Body of pancreas (tissue), 4 donors: ENCODE measurements at regions not wholly inside any gene's neighbourhood (a gene's known extent, or its start where the extent isn't known, plus 50 kb on each side); places are given as distances from the start of the nearest gene placed in this dataset.
"Not testable (repeated sequence)": the region's sequence is repeated elsewhere in the genome, so short reads cannot be mapped to it uniquely, and the experiment has no call there.

Experiments used
- ATAC-seq: fragments of 150-250 bp; one replicate; pipeline ENCODE4 v1.9.1; 2016
- DNase-seq, 4 donors: peaks; one replicate each; pipeline ENCODE4 v3.0.0-alpha.2; 2019
- H3K27ac ChIP-seq, 4 donors: fragments of 200-600 bp; sonication (generic); 1 replicate in 3 of 4; 2 replicates in 1 of 4; pipeline versions ENCODE4 v1.5.1 to v1.6.1; 2016 to 2019; ENCODE audit warnings: mild to moderate bottlenecking in 1 of 4, mixed read lengths in 1 of 4, moderate library complexity in 1 of 4
- H3K27me3 ChIP-seq, 2 donors: fragments of 200-600 bp; sonication (generic); one replicate each; pipeline ENCODE4 v1.6.0; 2016; ENCODE audit warnings: mild to moderate bottlenecking in 1 of 2
- H3K36me3 ChIP-seq, 2 donors: fragments of 200-600 bp; sonication (generic); replicated peaks in 1 of 2; 2 replicates each; pipeline ENCODE4 v1.5.1; 2016; ENCODE audit warnings: low read depth in 2 of 2; ENCODE audit not compliant: insufficient read depth in 1 of 2
- H3K4me1 ChIP-seq: fragments of 200-600 bp; sonication (generic); one replicate; pipeline ENCODE4 v1.6.0; 2016
- H3K4me3 ChIP-seq, 2 donors: fragments of 200-600 bp; sonication (generic); 1 replicate in 1 of 2; 2 replicates in 1 of 2; pipeline ENCODE4 v1.5.1; 2016 to 2019
- H3K9me3 ChIP-seq, 3 donors: fragments of 200-600 bp; sonication (generic); 1 replicate in 2 of 3; 2 replicates in 1 of 3; pipeline ENCODE4 v1.5.1; 2016
- POLR2A ChIP-seq, 3 donors: fragments of 450-650 bp; IDR thresholded peaks; one replicate each; pipeline ENCODE4 v1.6.1; 2016; ENCODE audit warnings: antibody characterized with exemption in 3 of 3, mild to moderate bottlenecking in 2 of 3
- WGBS, 2 donors: methylation state at CpG; one replicate each; pipeline ENCODE4 v1.1.5; 2017; 5-methylcytosine and 5-hydroxymethylcytosine counted together
- intact Hi-C: fragments of 100-400 bp; cut with DNase I; formaldehyde crosslinking; loops from one replicate; pipeline ENCODE4 v1.15.1; 2023
- TF ChIP-seq, protein P1 (sequence below), 7 experiments: fragments of 450-650 bp in 4 of 7; fragments of 200-600 bp in 3 of 7; sonication (generic) in 3 of 7; IDR thresholded peaks; one replicate each; pipeline ENCODE4 v1.5.1; 2016 to 2019; ENCODE audit warnings: antibody characterized with exemption in 7 of 7

DNA sequence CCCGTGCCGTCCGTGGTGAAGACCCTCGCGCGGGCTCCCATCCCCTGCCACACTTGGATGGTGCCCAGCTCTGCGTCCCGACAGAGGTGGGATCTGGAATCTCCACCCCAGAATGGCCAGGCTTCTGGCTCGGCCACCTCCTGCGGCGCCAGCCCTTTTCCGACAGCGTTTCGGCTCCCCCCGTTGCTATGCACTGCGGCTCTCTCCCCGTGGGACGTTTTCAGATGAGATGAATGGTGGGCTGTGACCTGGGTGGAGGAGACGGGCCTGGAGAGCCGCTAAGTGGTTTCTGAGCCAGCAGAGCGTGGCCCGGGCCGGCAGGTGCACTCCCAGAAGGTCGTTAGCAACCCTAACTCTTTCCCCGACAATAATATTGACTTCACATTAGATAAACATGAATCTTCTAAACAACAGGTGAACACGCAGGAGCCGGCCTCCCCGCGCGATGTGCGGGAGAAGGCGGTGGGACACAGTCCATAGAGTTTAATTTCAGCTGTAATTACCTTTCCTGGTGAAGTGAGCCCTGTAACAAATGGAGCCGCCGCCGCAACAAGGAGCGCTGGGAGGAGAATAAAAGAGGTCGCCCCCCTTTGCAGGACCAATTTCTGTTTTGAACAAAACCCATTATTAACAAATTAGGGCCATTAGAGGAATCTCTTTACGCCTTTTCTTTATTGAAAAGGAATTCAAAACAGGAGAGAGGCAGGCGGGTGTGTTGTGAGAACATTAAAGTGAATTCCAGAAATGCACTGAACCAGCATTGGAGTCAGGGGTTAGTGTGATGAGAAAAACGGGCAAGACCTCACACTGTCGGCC, 294.3 kb upstream of the PFKP start:
- WGBS, 2 donors: 58 to 62% methylated on average over 40 of the region's 41 CpGs

DNA sequence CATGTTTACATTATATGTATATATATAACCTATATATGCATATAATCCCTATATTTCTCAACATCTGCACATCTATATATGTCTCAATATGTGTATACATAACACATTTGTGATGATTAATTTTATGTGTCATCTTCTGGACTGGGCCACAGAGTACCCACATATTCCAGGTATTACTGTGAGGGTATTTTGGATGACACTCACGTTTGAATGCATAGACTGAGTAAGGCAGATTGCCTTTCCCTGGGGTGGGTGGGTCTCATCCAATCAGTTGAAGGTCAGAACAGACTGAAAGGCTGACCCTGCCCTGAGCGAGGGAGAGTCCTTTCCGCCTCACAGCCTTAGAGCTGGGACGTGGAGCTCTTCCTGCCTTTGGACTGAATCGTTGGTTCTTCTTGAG, 295.2 kb upstream of the PFKP start:
- H3K27me3 ChIP-seq: no peaks in the 10 kb centered on the region
- no peaks in the 10 kb centered on the region for H3K4me1 ChIP-seq
- TF ChIP-seq, protein P1, sequence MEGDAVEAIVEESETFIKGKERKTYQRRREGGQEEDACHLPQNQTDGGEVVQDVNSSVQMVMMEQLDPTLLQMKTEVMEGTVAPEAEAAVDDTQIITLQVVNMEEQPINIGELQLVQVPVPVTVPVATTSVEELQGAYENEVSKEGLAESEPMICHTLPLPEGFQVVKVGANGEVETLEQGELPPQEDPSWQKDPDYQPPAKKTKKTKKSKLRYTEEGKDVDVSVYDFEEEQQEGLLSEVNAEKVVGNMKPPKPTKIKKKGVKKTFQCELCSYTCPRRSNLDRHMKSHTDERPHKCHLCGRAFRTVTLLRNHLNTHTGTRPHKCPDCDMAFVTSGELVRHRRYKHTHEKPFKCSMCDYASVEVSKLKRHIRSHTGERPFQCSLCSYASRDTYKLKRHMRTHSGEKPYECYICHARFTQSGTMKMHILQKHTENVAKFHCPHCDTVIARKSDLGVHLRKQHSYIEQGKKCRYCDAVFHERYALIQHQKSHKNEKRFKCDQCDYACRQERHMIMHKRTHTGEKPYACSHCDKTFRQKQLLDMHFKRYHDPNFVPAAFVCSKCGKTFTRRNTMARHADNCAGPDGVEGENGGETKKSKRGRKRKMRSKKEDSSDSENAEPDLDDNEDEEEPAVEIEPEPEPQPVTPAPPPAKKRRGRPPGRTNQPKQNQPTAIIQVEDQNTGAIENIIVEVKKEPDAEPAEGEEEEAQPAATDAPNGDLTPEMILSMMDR (IDR thresholded peaks at IDR 0.05): no peak
- TF ChIP-seq POLR2A (IDR thresholded peaks at IDR 0.05): no peak
- DNase-seq (no peak), ATAC-seq (no peak)
- H3K36me3 ChIP-seq: no peaks in the 10 kb centered on the region
- intact Hi-C loops: no loop called here
- no peaks in the 10 kb centered on the region for H3K9me3 ChIP-seq
- no peak overlapping the region for H3K4me3 ChIP-seq
- 51 to 57% methylated on average over 5 of the region's 5 CpGs for WGBS, 2 donors
- H3K27ac ChIP-seq: no peak overlapping the region

More for the DNA sequence above, 294.3 kb upstream of the PFKP start:
- no peak overlapping the region for H3K4me3 ChIP-seq
- no peaks in the 10 kb centered on the region for H3K9me3 ChIP-seq
- DNase-seq: no peak
- no peak for ATAC-seq
- TF ChIP-seq, protein P1 (IDR thresholded peaks at IDR 0.05): no peak
- no peak for TF ChIP-seq POLR2A (IDR thresholded peaks at IDR 0.05)
- no peaks in the 10 kb centered on the region for H3K27me3 ChIP-seq
- intact Hi-C loops: no loop called here
- H3K36me3 ChIP-seq: no peaks in the 10 kb centered on the region
- H3K4me1 ChIP-seq: no peaks in the 10 kb centered on the region
- no peak overlapping the region for H3K27ac ChIP-seq

GRCh38 chr10:2767293-2767692, 300.1 kb upstream of the PFKP start:
- DNase-seq, H3K4me1 ChIP-seq, H3K36me3 ChIP-seq, H3K27me3 ChIP-seq, H3K27ac ChIP-seq, intact Hi-C loops, ATAC-seq, H3K9me3 ChIP-seq, H3K4me3 ChIP-seq: not testable (repeated sequence)
- 52 to 60% methylated on average over 5 of the region's 5 CpGs for WGBS, 2 donors

DNA sequence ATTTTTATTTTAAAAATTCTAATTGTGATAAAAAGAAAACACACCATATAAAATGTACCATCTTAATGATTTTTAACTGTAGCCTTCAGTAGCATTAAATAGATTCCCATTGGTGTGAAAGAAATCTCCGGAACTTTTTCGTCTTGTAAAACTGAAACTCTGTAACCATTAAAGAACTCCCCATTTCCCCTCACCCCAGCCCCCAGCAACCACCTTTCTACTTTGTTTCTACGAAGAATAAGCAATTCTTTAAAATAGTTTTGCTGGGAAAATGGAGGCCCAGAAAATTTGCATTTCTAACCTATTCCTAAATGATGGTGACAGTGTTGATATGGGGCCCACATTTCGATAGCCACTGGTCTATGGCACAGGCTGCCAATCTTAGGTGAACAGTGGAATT, 305.4 kb upstream of the PFKP start:
- no peak overlapping the region for H3K4me3 ChIP-seq
- no peaks in the 10 kb centered on the region for H3K36me3 ChIP-seq
- no peak for ATAC-seq
- peaks cover 0 to 3% of the 10 kb centered on the region in 2 donors for H3K27me3 ChIP-seq
- 57 to 74% methylated on average over 4 of the region's 4 CpGs for WGBS, 2 donors
- DNase-seq: no peak
- H3K27ac ChIP-seq: no peak overlapping the region
- no peak for TF ChIP-seq POLR2A (IDR thresholded peaks at IDR 0.05)
- TF ChIP-seq, protein P1 (IDR thresholded peaks at IDR 0.05): no peak
- H3K4me1 ChIP-seq: no peaks in the 10 kb centered on the region
- intact Hi-C loops: no loop called here
- no peaks in the 10 kb centered on the region for H3K9me3 ChIP-seq

GRCh38 chr10:2761311-2761710, 306.0 kb upstream of the PFKP start:
- H3K4me3 ChIP-seq: no peak overlapping the region
- H3K4me1 ChIP-seq: no peaks in the 10 kb centered on the region
- no peak for TF ChIP-seq POLR2A (IDR thresholded peaks at IDR 0.05)
- DNase-seq (no peak), ATAC-seq (no peak)
- 76 to 78% methylated on average over 10 of the region's 10 CpGs for WGBS, 2 donors
- H3K27me3 ChIP-seq: peaks cover 0 to 3% of the 10 kb centered on the region in 2 donors
- intact Hi-C loops: no loop called here
- H3K27ac ChIP-seq: no peak overlapping the region
- H3K36me3 ChIP-seq: no peaks in the 10 kb centered on the region
- H3K9me3 ChIP-seq: no peaks in the 10 kb centered on the region

- TF ChIP-seq, protein P1 (IDR thresholded peaks at IDR 0.05): no peak
- no peak for TF ChIP-seq POLR2A (IDR thresholded peaks at IDR 0.05)
- ATAC-seq: no peak
- Histone ChIP-seq H3K36me3 (no peaks in the 10 kb centered on the region), H3K4me3 (no peak overlapping the region), H3K27me3 (peaks cover 0 to 3% of the 10 kb centered on the region in 2 donors), H3K9me3 (no peaks in the 10 kb centered on the region), H3K27ac (no peak overlapping the region), H3K4me1 (no peaks in the 10 kb centered on the region)
- WGBS, 2 donors: 48 to 60% methylated on average over 2 of the region's 2 CpGs
- no peak for DNase-seq
- intact Hi-C loops: no loop called here
Measured at GRCh38 chr10:2760736-2761135, 306.6 kb upstream of the PFKP start.
